Hepatocyte (in vitro differentiated cells): ENCODE measurements at regions not wholly inside any gene's neighbourhood (a gene's known extent, or its start where the extent isn't known, plus 50 kb on each side); places are given as distances from the start of the nearest gene placed in this dataset.

Source experiments
- DNase-seq: peaks from one replicate; pipeline ENCODE4 v3.0.0-alpha.2; 2016; ENCODE audit warnings: low spot score
- H2AFZ ChIP-seq: fragments of 200-600 bp; sonication (generic); 2 replicates; pipeline ENCODE4 v1.6.0; 2016; ENCODE audit warnings: antibody characterized with exemption, mild to moderate bottlenecking
- H3K27ac ChIP-seq: fragments of 200-600 bp; sonication (generic); 2 replicates; pipeline ENCODE4 v1.5.1; 2016; ENCODE audit warnings: mild to moderate bottlenecking
- H3K27me3 ChIP-seq: fragments of 200-600 bp; sonication (generic); 2 replicates; pipeline ENCODE4 v1.6.1; 2016
- H3K36me3 ChIP-seq: fragments of 200-600 bp; sonication (generic); replicated peaks from 2 replicates; pipeline ENCODE4 v1.5.1; 2016; ENCODE audit warnings: low read depth; ENCODE audit not compliant: insufficient read depth
- H3K4me1 ChIP-seq: fragments of 200-600 bp; sonication (generic); 2 replicates; pipeline ENCODE4 v1.5.1; 2016; ENCODE audit warnings: mild to moderate bottlenecking, moderate library complexity; ENCODE audit not compliant: insufficient read depth
- H3K4me2 ChIP-seq: fragments of 200-600 bp; sonication (generic); 2 replicates; pipeline ENCODE4 v1.6.0; 2016
- H3K4me3 ChIP-seq: fragments of 200-600 bp; sonication (generic); 2 replicates; pipeline ENCODE4 v1.5.1; 2016; ENCODE audit warnings: mild to moderate bottlenecking
- H3K79me2 ChIP-seq: fragments of 200-600 bp; sonication (generic); 2 replicates; pipeline ENCODE4 v1.6.0; 2017; ENCODE audit warnings: mild to moderate bottlenecking
- H3K9me2 ChIP-seq: fragments of 200-600 bp; sonication (generic); replicated peaks from 2 replicates; pipeline ENCODE4 v1.6.0; 2017; ENCODE audit warnings: mild to moderate bottlenecking; ENCODE audit not compliant: insufficient read depth
- H3K9me3 ChIP-seq: fragments of 200-600 bp; sonication (generic); 2 replicates; pipeline ENCODE4 v1.5.1; 2016; ENCODE audit warnings: low read depth, mild to moderate bottlenecking
- H4K20me1 ChIP-seq: fragments of 200-600 bp; sonication (generic); 2 replicates; pipeline ENCODE4 v1.6.0; 2016; ENCODE audit warnings: mild to moderate bottlenecking; ENCODE audit not compliant: insufficient read depth, poor library complexity, severe bottlenecking
- CTCF ChIP-seq: fragments of 200-600 bp; sonication (generic); IDR thresholded peaks from 2 replicates; pipeline ENCODE4 v1.5.1; 2016; ENCODE audit warnings: antibody characterized with exemption, mild to moderate bottlenecking; ENCODE audit not compliant: poor library complexity
- EZH2 ChIP-seq: fragments of 200-600 bp; sonication (generic); IDR thresholded peaks from 2 replicates; pipeline ENCODE4 v1.6.1; 2016; ENCODE audit warnings: antibody characterized with exemption, mild to moderate bottlenecking, borderline replicate concordance
- EZH2phosphoT487 ChIP-seq: fragments of 200-600 bp; sonication (generic); IDR thresholded peaks from one replicate; pipeline ENCODE4 v1.6.1; 2018; ENCODE audit warnings: antibody characterized with exemption, mild to moderate bottlenecking, low read depth, moderate library complexity; ENCODE audit not compliant: unreplicated experiment, severe bottlenecking
- WGBS: methylation state at CpG from one replicate; pipeline ENCODE4 v1.1.6; 2016; ENCODE audit warnings: low lambda C conversion rate; ENCODE audit errors: missing lambda C conversion rate; 5-methylcytosine and 5-hydroxymethylcytosine counted together

- H3K9me2 ChIP-seq, result no peaks in the 10 kb centered on the region
- H3K4me2 ChIP-seq, result no peak overlapping the region
- no peaks in the 10 kb centered on the region for H3K4me1 ChIP-seq
- no peaks in the 10 kb centered on the region for H4K20me1 ChIP-seq
- H3K36me3 ChIP-seq, result no peaks in the 10 kb centered on the region
- H3K9me3 ChIP-seq, result no peaks in the 10 kb centered on the region
- H3K27ac ChIP-seq, result no peak overlapping the region
- no peak for DNase-seq
- H3K27me3 ChIP-seq, result no peaks in the 10 kb centered on the region
- WGBS, result 87% methylated on average over 3 of the region's 3 CpGs
- no peaks in the 10 kb centered on the region for H3K79me2 ChIP-seq
- H2AFZ ChIP-seq, result no peak overlapping the region
- no peak overlapping the region for H3K4me3 ChIP-seq
- no peak for TF ChIP-seq CTCF
- no peak for TF ChIP-seq EZH2phosphoT487
- no peak for TF ChIP-seq EZH2
These were observed 107.1 kb upstream of the KCNJ16 start for GRCh38 chr17:69967910-69968411.

- Histone ChIP-seq H3K79me2 (no peaks in the 10 kb centered on the region), H3K27me3 (no peaks in the 10 kb centered on the region), H3K4me1 (no peaks in the 10 kb centered on the region), H3K36me3 (no peaks in the 10 kb centered on the region), H3K4me2 (no peak overlapping the region), H4K20me1 (no peaks in the 10 kb centered on the region), H3K9me2 (no peaks in the 10 kb centered on the region), H2AFZ (no peak overlapping the region), H3K27ac (no peak overlapping the region), H3K4me3 (no peak overlapping the region), H3K9me3 (no peaks in the 10 kb centered on the region)
- 73% methylated on average over 2 of the region's 2 CpGs for WGBS
- DNase-seq, result no peak
- TF ChIP-seq EZH2, result no peak
- no peak for TF ChIP-seq CTCF
- TF ChIP-seq EZH2phosphoT487, result no peak
These were observed 105.1 kb upstream of the KCNJ16 start for GRCh38 chr17:69969897-69970296.

DNA sequence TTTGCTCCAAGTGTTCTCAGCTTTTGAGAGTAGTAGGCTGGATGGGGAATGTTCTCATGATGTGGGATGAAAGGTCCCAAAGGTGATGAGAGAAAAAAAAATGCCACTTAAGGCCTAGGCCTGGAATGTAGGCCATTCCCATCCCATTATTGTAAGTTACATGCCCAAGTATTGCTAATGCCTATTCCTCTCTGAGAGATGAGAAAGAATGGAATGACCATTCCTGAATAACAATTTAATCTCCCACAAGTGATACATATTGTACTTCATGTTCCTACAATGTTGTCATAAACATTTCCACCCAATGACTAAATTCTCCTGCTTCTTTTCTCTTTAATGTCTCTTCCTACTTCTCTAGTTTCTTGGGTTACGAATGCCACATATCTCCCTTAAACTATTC lies 102.8 kb upstream of the KCNJ16 start:
- Histone ChIP-seq H3K27me3 (no peaks in the 10 kb centered on the region), H3K4me3 (no peak overlapping the region), H3K4me1 (no peaks in the 10 kb centered on the region), H3K27ac (no peak overlapping the region), H3K36me3 (no peaks in the 10 kb centered on the region), H3K4me2 (no peak overlapping the region), H4K20me1 (no peaks in the 10 kb centered on the region), H3K79me2 (no peaks in the 10 kb centered on the region), H3K9me2 (no peaks in the 10 kb centered on the region), H2AFZ (no peak overlapping the region), H3K9me3 (no peaks in the 10 kb centered on the region)
- TF ChIP-seq EZH2phosphoT487 (no peak), CTCF (no peak), EZH2 (no peak)
- DNase-seq, result no peak
- WGBS, result 100% methylated on average over 1 of the region's 1 CpG

GRCh38 chr17:69975808-69976207 lies 99.2 kb upstream of the KCNJ16 start:
- Histone ChIP-seq H3K4me3 (no peak overlapping the region), H3K4me2 (no peak overlapping the region), H3K27me3 (no peaks in the 10 kb centered on the region), H3K9me2 (no peaks in the 10 kb centered on the region), H3K4me1 (no peaks in the 10 kb centered on the region), H2AFZ (no peak overlapping the region), H4K20me1 (no peaks in the 10 kb centered on the region), H3K9me3 (no peaks in the 10 kb centered on the region), H3K27ac (no peak overlapping the region), H3K36me3 (no peaks in the 10 kb centered on the region), H3K79me2 (no peaks in the 10 kb centered on the region)
- WGBS, result 96% methylated on average over 1 of the region's 1 CpG
- TF ChIP-seq EZH2phosphoT487 (no peak), EZH2 (no peak), CTCF (no peak)
- no peak for DNase-seq
